ENCODE measurements at regions not wholly inside any gene's neighbourhood (a gene's known extent, or its start where the extent isn't known, plus 50 kb on each side); places are given as distances from the start of the nearest gene placed in this dataset.

GRCh38 chr7:128176696-128177095 is 64.4 kb upstream of the LEP start (continued):
- TF ChIP-seq PTBP1 (IDR thresholded peaks at IDR 0.05; ENCODE audit: low read depth, low read length, poor library complexity, severe bottlenecking) (no peak), ZBTB34 (CRISPR knock-in tag; IDR thresholded peaks at IDR 0.05) (no peak), SETDB1 (CRISPR knock-in tag; IDR thresholded peaks at IDR 0.05; ENCODE audit: borderline replicate concordance) (no peak), ATF7 (IDR thresholded peaks at IDR 0.05) (no peak), ATF7 (CRISPR knock-in tag; IDR thresholded peaks at IDR 0.05) (no peak), FOXA1 (IDR thresholded peaks at IDR 0.05) (no peak), FOXA1 (CRISPR knock-in tag; IDR thresholded peaks at IDR 0.05) (no peak), ZNF567 (CRISPR knock-in tag; IDR thresholded peaks at IDR 0.05; ENCODE audit: borderline replicate concordance) (no peak)

DNA sequence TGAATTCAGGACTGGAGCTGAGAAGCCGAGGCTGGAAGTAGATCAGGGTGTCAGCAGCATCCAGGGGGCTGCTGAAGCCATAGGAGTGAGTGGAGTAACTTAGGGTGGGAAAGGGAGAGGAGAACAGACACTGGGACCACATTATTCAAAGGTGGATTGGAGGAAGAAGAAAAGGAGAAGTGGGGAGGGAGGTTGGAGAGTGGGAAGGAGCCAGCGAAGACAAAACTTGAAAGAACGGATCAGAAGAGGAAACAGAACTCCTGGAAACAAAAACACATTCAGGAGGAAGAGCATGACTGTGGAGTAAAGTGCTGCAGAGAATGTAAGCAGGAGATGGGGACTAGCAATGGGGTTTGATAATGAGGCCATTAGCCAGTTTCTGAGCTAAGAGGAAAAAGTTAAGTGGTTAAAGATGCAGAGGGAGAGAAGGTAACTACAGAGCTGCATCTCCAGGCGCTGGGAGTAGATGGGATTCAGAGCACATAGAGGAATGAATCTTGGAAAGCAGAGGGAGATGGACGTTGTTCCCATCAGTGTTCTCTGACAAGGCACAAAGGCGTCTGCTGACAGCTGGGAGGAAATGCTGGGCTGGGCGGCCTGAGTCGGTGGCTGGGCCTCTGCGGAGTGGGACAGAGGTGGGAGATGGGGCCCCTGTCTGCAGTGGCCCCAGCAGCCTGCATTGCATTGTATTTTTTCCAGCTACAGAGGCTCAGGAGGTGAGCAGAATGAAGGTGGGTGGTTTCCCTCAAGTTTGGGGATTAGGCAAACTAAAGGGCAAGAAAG is 63.1 kb upstream of the LEP start:
- H3K27me3 ChIP-seq (ENCODE audit: control insufficient read depth in 1 of 2, insufficient read depth in 2 of 2, low read length in 2 of 2) = peaks cover 1 to 52% of the 10 kb centered on the region in 2 experiments; a peak in 3 of 5 replicates
- no TSS peak for BruUV-seq (replicated peaks)
- no peak overlapping the region for H3K4me3 ChIP-seq (replicated peaks in 1 of 3; ENCODE audit: insufficient read depth in 1 of 3, low read depth in 2 of 3, low read length in 3 of 3)
- no peaks in the 10 kb centered on the region for H3K79me2 ChIP-seq (ENCODE audit: insufficient read depth, low read length)
- ChIA-PET POLR2A (no interaction called here), CTCF (ENCODE audit: low intra/inter-chr PET ratio, low total read pairs) (no interaction called here)
- no peak for TF ChIP-seq NAIF1 (CRISPR knock-in tag; IDR thresholded peaks at IDR 0.05; ENCODE audit: borderline replicate concordance)
- no peak for TF ChIP-seq BCLAF1 (IDR thresholded peaks at IDR 0.05)
- no peak for TF ChIP-seq ZNF235 (CRISPR knock-in tag; IDR thresholded peaks at IDR 0.05; ENCODE audit: borderline replicate concordance)
- TF ChIP-seq STAG1 (CRISPR knock-in tag; IDR thresholded peaks at IDR 0.05) = no peak
- TF ChIP-seq ELK4 (CRISPR knock-in tag; IDR thresholded peaks at IDR 0.05; ENCODE audit: borderline replicate concordance) = no peak
- TF ChIP-seq SETDB1 (CRISPR knock-in tag; IDR thresholded peaks at IDR 0.05; ENCODE audit: borderline replicate concordance) = no peak
- no peak for TF ChIP-seq ATF3 (CRISPR knock-in tag; IDR thresholded peaks at IDR 0.05)
- FAIRE-seq = no peak
- no peak for DNase-seq (ENCODE audit: low spot score)
- no peak overlapping the region for H3K4me2 ChIP-seq (ENCODE audit: low read depth, low read length)
- no peak overlapping the region for H3K9ac ChIP-seq (ENCODE audit: insufficient read depth, low read depth, low read length)
- H3K27ac ChIP-seq (ENCODE audit: extremely low read length, insufficient read depth, low read length) = no peak overlapping the region
- no peaks in the 10 kb centered on the region for H3K9me3 ChIP-seq (ENCODE audit: low read length)
- no peaks in the 10 kb centered on the region for H3K4me1 ChIP-seq (ENCODE audit: insufficient read depth, low read length)
- ATAC-seq = no peak
- H4K20me1 ChIP-seq (ENCODE audit: insufficient read depth, low read length) = no peaks in the 10 kb centered on the region
- H2AFZ ChIP-seq (ENCODE audit: low read length) = no peak overlapping the region
- intact Hi-C loops (cut with micrococcal nuclease; ENCODE audit: unreplicated experiment) (no loop called here), in situ Hi-C loops (cut with HindIII; ENCODE audit: extremely low pct_ligation_motif_present, low pct_unique_long_range_greater_than_20kb) (no loop called here)
- 8% methylated on average over 9 of the region's 9 CpGs for WGBS (ENCODE audit: low lambda C conversion rate)
- H3K36me3 ChIP-seq (replicated peaks in 1 of 2; ENCODE audit: control insufficient read depth in 1 of 2, insufficient read depth in 2 of 2, low read length in 2 of 2) = no peaks in the 10 kb centered on the region
